ENCODE measurements at regions not wholly inside any gene's neighbourhood (a gene's known extent, or its start where the extent isn't known, plus 50 kb on each side); places are given as distances from the start of the nearest gene placed in this dataset.
A peak's percentile ranks its signal among the peaks of the same experiment; 100 is the strongest.

DNA sequence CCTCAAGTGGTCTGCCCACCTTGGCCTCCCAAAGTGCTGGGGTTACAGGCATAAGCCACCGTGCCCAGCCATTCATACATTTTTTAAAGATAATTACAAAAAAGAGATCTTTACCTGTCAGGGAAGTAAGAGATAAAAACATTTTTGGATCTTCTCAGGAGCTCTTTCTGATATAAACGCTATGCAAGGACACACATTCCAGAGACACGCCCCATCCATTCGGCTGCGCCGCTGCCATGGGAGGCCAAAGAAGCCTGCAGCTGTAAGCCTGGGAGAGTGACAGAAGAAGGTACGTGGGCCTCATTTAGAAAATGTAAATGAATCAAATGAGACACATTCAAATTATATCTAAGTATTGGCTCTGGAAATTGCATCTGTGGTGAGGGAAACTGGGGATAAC lies 85.3 kb downstream of the LYZL1 start:
- intact Hi-C loops (cut with micrococcal nuclease), result no loop called here
- ChIA-PET CTCF (no interaction called here), POLR2A (no interaction called here)
- Mint-ChIP-seq H3K4me1 (ENCODE audit: insufficient read depth, unreplicated experiment) (peaks cover 1% of the 10 kb centered on the region), H3K4me3 (ENCODE audit: unreplicated experiment) (no peak overlapping the region), H3K27me3 (ENCODE audit: insufficient read depth, unreplicated experiment) (peaks cover 41% of the 10 kb centered on the region), H3K27ac (ENCODE audit: low read depth, unreplicated experiment) (no peak overlapping the region), H3K36me3 (ENCODE audit: insufficient read depth, unreplicated experiment) (no peaks in the 10 kb centered on the region), H3K9me3 (ENCODE audit: unreplicated experiment) (no peaks in the 10 kb centered on the region)
- DNase-seq (ENCODE audit: unreplicated experiment), result no peak
- TF ChIP-seq, protein P1, sequence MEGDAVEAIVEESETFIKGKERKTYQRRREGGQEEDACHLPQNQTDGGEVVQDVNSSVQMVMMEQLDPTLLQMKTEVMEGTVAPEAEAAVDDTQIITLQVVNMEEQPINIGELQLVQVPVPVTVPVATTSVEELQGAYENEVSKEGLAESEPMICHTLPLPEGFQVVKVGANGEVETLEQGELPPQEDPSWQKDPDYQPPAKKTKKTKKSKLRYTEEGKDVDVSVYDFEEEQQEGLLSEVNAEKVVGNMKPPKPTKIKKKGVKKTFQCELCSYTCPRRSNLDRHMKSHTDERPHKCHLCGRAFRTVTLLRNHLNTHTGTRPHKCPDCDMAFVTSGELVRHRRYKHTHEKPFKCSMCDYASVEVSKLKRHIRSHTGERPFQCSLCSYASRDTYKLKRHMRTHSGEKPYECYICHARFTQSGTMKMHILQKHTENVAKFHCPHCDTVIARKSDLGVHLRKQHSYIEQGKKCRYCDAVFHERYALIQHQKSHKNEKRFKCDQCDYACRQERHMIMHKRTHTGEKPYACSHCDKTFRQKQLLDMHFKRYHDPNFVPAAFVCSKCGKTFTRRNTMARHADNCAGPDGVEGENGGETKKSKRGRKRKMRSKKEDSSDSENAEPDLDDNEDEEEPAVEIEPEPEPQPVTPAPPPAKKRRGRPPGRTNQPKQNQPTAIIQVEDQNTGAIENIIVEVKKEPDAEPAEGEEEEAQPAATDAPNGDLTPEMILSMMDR (IDR thresholded peaks at IDR 0.05; ENCODE audit: unreplicated experiment), result no peak
- no TSS peak for BruUV-seq (replicated peaks)

DNA sequence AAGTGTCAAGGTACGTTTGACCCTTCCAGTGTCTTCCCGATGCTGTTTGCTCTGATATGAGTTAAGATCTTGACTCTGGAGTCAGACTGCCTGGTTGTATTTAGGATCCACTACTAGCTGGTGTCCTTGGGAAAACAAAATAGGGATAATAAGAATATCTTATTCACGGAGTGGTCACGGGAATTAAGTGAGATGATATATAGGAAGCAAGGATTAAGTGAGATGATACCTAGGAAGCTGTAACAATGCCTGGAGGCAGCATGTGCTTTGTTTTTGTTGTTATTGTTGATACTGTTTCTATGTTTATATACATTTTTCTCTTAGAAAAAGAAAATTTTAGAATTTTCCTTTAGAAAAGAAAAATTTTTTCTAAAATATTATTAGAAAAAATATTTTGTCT lies 87.0 kb downstream of the LYZL1 start:
- Mint-ChIP-seq H3K4me1 (ENCODE audit: insufficient read depth, unreplicated experiment) (no peaks in the 10 kb centered on the region), H3K9me3 (ENCODE audit: unreplicated experiment) (no peaks in the 10 kb centered on the region), H3K4me3 (ENCODE audit: unreplicated experiment) (no peak overlapping the region), H3K36me3 (ENCODE audit: insufficient read depth, unreplicated experiment) (no peaks in the 10 kb centered on the region), H3K27me3 (ENCODE audit: insufficient read depth, unreplicated experiment) (peaks cover 23% of the 10 kb centered on the region), H3K27ac (ENCODE audit: low read depth, unreplicated experiment) (no peak overlapping the region)
- no peak for DNase-seq (ENCODE audit: unreplicated experiment)
- TF ChIP-seq, protein P1 (IDR thresholded peaks at IDR 0.05; ENCODE audit: unreplicated experiment), result no peak
- POLR2A ChIA-PET, result interaction anchor here (0.7 kb wide), 1 partner anchor 15 kb away, joined by 3 read pairs; no protein-coding TSS in a partner anchor
- CTCF ChIA-PET, result interaction anchor here (0.7 kb wide), 1 partner anchor 889 kb away, joined by 3 read pairs; no protein-coding TSS in a partner anchor
- BruUV-seq (replicated peaks), result no TSS peak
- intact Hi-C loops (cut with micrococcal nuclease), result loop anchor here (2.0 kb wide), 1 partner anchor 73 kb away; no protein-coding TSS in a partner anchor

DNA sequence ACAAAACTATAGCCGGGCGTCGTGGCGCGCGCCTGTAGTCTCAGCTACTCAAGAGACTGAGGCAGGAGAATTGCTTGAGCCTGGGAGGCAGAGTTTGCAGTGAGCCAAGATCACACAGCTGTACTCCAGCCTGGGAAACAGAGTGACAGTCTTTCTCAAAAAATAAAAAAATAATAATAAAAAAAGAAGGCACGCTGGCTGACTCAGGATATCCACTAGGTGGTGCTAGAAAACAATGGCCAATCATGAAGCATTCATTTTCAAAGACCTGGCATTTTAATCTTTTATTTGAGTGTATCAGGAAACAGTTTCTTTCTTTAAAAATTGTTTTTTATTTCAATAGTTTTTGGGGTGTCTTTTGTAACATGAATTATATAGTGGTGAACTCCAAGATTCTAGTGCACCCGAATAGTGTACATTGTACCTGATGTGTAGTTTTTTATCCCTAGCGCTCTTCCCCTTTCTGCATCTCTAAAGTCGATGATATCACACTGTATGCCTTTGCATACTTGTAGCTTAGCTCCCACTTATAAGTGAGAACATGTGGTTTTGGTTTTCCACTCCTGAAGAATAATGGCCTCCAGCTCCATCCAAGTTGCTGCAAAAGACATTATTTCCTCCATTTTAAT lies 88.6 kb downstream of the LYZL1 start:
- no peak overlapping the region for H3K4me3 Mint-ChIP-seq (ENCODE audit: unreplicated experiment)
- H3K36me3 Mint-ChIP-seq (ENCODE audit: insufficient read depth, unreplicated experiment), result no peaks in the 10 kb centered on the region
- ChIA-PET CTCF (interaction anchor here (0.6 to 1.6 kb wide), 8 partner anchors 8 to 779 kb away, joined by 3 to 8 read pairs (median 4); no protein-coding TSS in a partner anchor), POLR2A (interaction anchor here (0.6 kb wide), 1 partner anchor 71 kb away, joined by 3 read pairs; no protein-coding TSS in a partner anchor)
- no TSS peak for BruUV-seq (replicated peaks)
- H3K9me3 Mint-ChIP-seq (ENCODE audit: unreplicated experiment), result no peaks in the 10 kb centered on the region
- no peak overlapping the region for H3K27ac Mint-ChIP-seq (ENCODE audit: low read depth, unreplicated experiment)
- TF ChIP-seq, protein P1 (IDR thresholded peaks at IDR 0.05; ENCODE audit: unreplicated experiment), result peak; percentile 66
- H3K4me1 Mint-ChIP-seq (ENCODE audit: insufficient read depth, unreplicated experiment), result no peaks in the 10 kb centered on the region
- peak; percentile 42 for DNase-seq (ENCODE audit: unreplicated experiment)
- peaks cover 19% of the 10 kb centered on the region for H3K27me3 Mint-ChIP-seq (ENCODE audit: insufficient read depth, unreplicated experiment)
- intact Hi-C loops (cut with micrococcal nuclease), result loop anchor here (2.0 kb wide), 1 partner anchor 71 kb away; no protein-coding TSS in a partner anchor

DNA sequence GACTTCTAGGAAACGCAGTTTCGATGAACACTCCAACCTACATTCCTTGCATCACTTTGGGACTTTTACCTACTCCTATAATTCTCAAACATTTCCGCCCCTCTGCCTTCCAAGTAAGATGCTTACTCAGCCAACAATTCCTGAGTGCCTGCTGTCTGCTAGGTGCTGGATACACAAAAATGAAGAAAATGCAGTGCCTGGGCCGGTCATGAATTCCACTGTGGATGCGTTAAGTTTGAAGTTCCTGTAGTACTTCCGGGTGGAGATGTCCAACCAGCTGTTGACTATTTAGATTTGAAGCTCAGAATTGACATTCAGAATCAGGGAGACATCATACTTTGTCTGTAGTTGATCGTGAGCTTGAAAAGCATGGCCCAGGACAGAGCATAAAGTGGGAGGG lies 89.2 kb downstream of the LYZL1 start:
- ChIA-PET POLR2A (interaction anchor here (0.6 kb wide), 1 partner anchor 70 kb away, joined by 3 read pairs; no protein-coding TSS in a partner anchor), CTCF (interaction anchor here (0.6 to 1.6 kb wide), 5 partner anchors 9 to 618 kb away, joined by 3 to 5 read pairs (median 4); no protein-coding TSS in a partner anchor)
- Mint-ChIP-seq H3K4me1 (ENCODE audit: insufficient read depth, unreplicated experiment) (no peaks in the 10 kb centered on the region), H3K9me3 (ENCODE audit: unreplicated experiment) (no peaks in the 10 kb centered on the region), H3K4me3 (ENCODE audit: unreplicated experiment) (no peak overlapping the region), H3K36me3 (ENCODE audit: insufficient read depth, unreplicated experiment) (no peaks in the 10 kb centered on the region), H3K27ac (ENCODE audit: low read depth, unreplicated experiment) (no peak overlapping the region), H3K27me3 (ENCODE audit: insufficient read depth, unreplicated experiment) (peaks cover 20% of the 10 kb centered on the region)
- intact Hi-C loops (cut with micrococcal nuclease), result no loop called here
- no TSS peak for BruUV-seq (replicated peaks)
- TF ChIP-seq, protein P1 (IDR thresholded peaks at IDR 0.05; ENCODE audit: unreplicated experiment), result no peak
- DNase-seq (ENCODE audit: unreplicated experiment), result no peak

Data from MCF 10A (cell line).